Dedifferentiated amniotic fluid mesenchymal stem cell (primary cell): ENCODE measurements at regions not wholly inside any gene's neighbourhood (a gene's known extent, or its start where the extent isn't known, plus 50 kb on each side); places are given as distances from the start of the nearest gene placed in this dataset.
A peak's percentile ranks its signal among the peaks of the same experiment; 100 is the strongest.

Source experiments
- DNase-seq: peaks from one replicate; pipeline ENCODE4 v3.0.0-alpha.2; 2016; ENCODE audit errors: extremely low spot score

DNA sequence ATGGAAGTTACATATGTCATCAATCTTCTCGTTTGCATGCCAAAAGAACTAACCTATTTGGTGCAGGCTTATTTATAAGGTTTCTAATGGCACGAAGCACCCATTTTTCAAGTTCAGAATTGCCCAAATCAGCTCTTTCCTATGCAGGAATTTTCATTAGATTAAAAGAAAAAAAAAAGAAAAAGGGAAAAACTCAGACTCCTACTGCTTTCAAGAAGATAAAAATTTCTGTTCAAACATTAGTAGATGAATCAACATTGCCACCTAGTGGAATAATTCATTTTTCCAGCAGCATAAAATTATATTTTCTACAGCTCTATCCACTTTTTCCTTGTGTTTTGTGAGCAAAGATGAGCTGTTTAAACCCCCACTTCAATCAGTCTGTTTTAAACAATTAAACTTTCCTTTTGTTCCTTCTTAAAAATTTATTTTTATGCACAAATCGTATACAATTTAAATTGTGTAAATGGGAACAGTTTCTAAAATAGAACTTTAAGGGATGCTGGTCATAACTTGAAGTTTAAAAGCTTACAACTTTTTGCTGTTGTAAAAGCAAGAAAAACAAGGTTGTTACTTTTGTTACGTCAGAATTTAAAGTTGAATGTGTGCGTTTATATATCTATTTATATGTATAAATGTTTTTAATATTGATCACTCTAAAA lies 309.9 kb downstream of the ARAP2 start:
- DNase-seq = peak; percentile 19

DNA sequence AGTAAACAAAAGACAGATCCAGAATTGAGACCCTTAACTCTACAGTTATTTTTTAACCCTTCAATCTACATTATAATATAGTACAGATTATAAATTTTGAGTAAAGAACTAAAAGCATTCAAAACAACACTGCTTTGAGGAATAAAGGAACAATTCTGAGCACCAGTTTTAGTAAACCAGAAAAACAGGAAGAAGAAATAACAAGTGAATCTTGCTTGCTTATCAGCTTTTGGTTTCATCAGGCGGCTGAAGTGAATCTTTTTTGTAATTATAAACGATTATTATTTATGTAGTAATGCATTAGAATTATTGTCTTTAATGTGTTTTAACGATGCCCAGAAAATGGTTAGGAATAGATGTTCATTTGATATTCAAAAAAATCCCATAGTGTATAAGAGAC lies 305.4 kb downstream of the ARAP2 start:
- no peak for DNase-seq

DNA sequence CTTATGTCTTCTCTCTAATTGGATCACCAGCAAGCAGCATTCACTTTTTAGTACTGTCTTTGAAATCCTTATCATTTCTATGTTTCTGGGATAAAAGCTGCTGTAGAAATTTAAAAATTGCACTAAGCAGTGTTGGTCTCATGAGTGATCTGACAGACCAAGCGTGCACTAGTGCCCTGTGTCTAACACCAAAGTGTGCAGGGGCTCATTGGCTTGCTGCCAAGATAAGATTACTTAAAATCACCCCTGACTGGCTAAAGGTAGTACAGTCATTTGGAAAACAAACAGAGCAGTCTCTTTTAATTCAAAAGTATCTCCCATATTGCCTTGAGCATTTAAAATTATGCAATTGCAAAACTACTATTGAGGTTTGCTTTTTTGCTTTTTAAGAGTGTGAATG lies 304.6 kb downstream of the ARAP2 start:
- DNase-seq = no peak

DNA sequence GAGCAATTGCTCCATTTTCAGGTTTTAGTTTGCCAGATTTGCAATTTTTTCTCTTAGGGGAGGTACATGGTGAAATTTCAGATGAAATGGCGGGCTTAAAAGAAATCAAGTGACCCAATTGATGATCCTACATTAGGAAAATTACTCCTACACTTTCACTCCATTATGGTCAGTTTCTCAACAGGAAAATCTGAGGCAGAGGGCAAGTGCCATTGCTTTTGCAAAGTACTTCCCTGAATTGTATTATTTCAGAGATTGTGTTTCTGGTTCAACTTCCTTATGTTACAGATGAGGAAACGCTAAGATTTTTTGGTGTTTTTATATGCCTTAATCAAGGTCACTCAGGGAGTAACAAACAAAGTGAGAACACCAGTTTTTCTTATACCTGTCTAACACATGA lies 302.2 kb downstream of the ARAP2 start:
- no peak for DNase-seq

DNA sequence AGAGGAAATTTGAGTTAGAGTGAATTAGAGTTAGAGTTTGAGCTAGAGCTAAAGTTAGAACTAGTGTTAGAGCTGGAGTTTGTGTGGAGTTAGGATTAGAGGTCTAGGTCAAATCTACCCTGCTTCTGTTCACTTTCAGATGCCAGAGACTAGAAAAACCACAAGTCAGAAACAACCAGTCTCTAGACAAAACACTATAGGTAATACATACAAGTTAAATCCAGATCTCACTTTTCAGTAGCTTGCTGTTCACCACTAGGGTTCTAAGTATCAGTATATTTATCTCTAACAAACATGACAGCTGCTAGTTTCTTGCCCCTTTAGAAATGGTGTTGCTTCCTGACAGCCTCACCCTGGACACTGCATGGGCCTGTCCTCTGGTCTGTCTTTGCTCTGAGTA lies 300.7 kb downstream of the ARAP2 start:
- DNase-seq = no peak

DNA sequence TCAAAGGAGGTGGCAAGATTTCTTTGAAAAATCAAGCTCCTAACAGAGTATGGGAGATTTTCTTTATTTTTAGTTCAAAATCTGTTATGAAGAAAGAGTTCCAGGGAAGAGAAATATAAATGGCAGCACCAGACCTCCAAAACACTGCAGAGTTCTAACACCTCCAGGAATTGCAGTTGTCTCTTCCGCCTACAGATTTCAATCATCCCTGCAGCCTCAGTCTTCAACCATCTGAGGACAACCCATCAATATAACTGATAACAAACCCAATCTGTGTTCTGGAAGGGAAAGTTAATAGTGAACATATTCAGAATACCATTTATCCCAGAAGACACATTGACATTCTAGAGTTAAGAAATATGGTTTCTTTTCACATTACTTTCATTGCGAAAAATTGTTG lies 296.1 kb downstream of the ARAP2 start:
- DNase-seq = no peak

DNA sequence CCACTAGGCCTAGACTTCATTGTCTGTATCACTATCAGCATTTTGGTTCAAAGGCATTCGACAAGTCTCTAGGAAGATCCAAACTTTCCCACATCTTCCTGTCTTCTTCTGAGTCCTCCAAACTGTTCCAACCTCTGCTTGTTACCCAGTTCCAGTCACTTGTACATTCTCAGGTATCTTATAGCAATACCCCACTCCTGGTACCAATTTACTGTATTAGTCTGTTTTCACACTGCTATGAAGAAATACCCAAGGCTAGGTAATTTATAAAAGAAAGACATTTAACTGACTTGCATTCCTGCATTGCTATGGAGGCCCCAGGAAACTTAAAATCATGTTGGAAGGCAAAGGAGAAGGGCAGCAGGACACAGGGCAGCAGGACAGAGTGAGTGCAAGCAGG lies 293.9 kb downstream of the ARAP2 start:
- DNase-seq = no peak

DNA sequence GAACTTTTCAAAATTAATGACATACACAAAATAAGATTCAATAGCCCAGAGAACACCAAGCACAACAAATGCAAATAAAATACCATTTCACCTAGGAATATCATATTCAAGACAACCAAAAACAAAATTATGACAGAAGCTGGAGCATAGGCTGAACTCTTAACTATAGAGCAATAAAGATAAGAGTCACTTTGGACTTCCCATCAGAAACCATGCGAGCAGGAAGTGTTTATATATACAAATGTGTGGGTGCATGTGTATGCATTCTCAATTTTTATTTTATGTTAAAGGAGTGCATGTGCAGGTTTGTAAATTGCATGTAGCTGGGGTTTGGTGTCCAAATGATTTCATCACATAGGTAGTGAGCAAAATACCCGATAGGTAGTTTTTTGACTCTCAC lies 291.6 kb downstream of the ARAP2 start:
- no peak for DNase-seq

DNA sequence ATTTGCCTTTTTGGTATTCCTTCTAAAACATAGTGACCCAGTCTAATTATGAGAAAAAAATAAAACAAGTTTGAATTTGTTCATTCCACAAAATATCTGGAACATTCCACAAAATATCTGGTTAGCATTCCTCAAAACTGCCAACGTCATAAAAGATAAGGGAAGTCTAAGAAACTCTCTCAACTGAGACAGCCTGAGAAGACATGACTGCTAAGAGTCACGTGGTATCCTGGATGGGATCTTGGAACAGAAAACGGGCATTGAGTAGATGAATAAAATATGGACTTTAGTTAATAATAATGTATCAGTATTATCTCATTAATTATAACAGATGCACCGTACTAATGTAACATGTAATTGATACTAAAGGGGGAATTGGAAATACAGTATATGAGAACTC lies 280.9 kb downstream of the ARAP2 start:
- DNase-seq = no peak

DNA sequence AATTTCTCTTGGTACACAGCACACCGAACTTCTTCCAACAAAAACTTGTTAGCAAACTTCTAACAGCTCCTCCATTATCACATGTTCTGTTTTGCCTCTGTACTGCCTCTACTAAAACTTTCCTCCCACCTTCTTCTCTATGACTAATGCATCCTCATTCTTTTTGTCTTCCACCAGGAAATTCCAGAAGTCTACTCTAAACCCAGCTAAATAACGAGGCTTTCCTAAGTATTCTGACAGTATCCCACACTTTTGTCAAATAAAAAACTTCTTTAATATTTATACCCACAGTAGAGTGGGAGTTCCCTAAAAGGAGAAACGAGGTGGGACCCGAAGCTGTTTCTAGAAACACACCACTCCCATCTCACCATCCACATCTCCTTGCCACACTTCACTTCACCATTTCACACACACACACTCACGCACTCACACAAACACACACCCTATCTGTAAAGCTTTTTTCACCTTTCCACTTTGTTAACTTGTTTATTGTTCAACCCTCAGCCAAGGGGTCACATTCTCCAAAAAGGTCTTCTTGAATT lies 280.3 kb downstream of the ARAP2 start:
- no peak for DNase-seq

DNA sequence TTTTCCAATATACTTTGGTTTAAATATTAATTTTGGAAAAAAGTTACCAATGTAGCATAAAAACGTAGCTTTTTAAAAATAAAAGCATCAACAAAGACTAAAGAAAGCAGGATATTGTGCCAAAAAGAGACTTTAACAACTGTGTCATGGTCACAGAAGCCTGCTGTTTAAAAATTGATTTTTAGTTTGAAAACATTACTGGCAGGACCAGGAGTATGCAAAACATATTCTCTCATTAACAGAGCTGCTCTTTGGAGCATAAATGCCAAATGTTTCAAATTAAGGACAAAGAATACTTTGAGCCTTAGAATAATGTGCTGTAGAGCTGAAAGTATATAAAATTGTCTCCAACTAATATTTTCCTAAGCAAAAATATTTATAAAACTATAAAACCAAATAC lies 279.0 kb downstream of the ARAP2 start:
- DNase-seq = no peak

DNA sequence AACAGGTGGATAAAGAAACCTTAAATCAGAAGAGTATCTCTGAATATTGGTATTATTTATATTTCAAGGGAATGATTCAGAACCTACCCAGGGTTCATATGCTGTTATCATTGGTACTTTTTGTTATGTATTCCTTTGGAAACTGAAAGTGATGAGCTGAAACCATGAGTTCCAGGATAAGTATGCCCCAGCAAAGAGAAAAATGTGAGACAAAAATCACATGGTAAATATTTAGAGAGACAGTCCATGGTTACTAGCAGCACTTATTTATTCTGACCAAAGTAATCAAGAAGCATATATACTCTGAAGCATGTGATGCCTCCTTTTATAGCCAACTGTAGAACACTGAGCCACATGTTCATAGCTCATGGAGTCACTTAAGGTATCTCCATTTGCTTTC lies 277.7 kb downstream of the ARAP2 start:
- no peak for DNase-seq

DNA sequence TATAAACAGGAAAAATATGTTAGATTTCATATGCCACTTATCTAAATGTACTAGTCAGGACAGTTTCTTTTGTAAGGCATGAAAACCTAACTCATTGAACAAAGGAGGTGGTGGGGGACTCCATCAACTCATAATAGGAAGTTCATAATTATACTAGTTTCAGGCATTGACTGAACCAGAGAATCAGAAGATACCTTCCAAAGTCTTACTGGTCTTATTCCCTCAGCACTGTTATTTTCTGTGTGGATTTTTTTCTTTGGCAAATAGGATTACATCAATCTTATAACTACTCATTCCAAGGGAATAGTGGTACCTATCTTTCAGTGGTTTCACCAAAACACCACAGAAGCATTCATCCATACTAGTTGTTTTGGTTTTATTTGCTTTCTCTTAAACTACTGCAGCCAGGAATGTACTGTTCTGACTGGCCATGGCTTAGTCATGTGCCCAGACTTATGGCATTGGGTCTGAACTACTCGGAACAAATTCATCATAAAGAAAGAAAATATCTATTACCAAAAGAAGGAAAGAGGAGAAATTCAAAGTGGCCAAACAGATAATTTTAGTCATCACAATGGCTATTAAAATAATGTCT lies 273.9 kb downstream of the ARAP2 start:
- no peak for DNase-seq

DNA sequence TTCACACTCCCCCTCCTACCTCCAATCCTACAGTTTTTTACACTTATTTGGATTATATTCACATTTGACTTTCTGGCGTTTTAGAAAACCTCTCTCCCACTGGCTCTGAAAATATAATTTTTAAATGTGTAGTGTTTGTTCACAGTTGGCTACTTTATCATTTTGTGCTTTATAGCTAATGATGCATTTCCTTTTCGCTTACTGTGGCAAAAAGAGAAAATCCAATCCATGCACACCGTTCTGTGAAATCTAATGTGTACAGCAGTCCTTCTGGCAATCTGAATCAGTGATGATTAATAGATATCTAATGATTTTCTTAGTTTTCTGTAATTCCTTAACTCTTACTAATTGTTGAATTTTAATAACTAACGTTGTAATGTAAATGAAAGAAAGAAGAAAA lies 271.5 kb downstream of the ARAP2 start:
- DNase-seq = no peak

DNA sequence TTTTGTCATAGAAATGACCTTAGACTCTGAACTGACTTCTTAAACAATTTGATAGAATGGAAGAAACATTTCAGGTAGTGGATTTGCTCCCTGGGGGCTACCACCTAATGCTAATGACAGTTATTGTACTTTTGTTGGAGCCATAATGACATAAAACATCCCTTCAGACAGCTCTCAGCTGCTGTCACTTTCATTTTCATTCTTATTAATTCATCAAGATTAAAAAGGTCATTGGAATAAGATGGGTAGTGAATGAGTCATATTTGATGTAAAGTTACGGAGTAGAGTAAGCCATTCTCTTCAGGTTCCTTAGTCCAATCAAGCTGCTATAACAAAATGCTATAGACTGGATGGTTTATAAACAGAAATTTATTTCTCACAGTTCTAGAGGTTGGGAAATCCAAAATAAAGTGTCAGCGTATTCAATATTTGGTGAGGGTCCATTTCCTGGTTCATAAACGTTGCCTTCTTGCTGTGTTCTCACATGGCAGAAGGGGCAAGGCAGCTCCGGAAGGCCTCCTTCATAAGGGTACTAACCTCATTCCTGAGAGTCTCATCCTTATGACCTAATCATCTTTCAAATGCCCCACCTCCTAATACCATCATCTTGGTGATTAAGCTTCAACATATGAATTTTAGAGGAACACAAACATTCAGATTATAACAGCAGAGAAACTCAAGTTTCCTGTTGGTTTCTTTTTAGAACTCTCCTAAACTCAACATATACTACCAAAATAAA lies 268.5 kb downstream of the ARAP2 start:
- no peak for DNase-seq

DNA sequence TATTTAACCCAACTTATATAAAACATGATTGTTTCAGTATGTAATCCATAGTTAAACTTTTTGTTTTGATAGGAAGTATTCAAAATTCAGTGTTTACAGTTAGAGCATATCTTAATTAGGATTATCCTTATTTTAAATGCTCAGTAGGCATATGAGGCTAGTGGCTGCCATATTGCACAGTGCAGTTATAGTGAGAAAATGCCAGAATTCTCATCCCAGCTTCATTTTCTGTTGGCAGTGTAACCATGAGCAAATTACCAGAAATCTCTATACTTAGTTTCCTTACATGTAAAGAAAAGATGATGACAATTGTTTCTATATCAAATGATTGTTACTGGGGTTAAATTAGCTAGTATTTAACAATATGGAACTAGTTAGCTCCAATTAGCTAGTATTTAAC lies 265.8 kb downstream of the ARAP2 start:
- DNase-seq = no peak

DNA sequence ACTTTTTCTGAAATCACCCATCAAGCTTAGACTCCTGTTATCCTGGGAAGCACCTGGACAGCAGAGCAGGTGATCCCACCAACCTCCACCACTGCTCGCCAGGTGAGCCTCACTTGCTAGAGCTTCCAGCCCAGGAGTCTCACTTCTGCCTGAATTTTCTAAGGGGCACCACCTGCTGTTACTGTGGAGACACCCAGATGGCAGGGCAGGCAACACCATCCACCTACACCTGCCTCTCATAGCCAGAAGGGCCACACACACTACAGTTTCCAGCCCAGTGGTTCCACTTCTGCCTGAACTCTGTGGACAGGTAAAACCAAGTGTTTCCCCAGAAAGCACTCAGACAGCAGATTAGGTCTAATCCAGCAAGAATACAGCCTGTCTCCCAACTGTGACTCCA lies 262.0 kb downstream of the ARAP2 start:
- no peak for DNase-seq

DNA sequence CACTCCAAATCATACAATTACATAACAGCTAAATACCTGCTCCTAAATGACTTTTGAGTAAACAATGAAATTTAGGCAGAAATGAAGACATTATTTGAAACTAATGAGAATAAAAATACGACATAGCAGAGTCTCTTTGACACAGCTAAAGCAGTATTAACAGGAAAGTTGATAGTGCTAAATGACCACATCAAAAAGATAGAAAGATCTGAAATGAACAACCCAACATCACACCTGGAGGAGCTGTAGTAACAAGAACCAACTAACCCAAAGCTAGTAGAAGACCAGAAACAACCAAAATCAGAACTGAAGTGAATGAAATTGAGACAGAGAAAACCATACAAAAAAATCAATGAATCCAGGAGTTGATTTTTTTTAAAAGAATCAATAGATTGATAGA lies 257.8 kb downstream of the ARAP2 start:
- no peak for DNase-seq

DNA sequence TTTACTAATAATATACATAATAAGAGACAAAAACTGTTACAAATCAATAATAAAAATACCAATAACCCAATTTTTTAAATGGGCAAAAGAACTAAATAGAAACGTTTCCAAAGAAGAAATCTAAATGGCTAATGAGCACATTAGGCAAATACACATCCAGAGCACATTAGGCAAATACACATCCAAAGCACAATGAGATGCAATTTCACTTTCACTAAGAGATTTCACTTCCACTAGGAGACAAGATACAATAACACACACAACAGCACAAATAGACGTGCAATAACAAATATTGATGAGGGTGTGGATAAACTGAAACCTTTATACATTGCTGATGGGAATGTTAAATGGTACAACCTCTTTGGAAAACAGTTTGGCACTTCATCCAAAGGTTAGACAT lies 250.7 kb downstream of the ARAP2 start:
- no peak for DNase-seq

DNA sequence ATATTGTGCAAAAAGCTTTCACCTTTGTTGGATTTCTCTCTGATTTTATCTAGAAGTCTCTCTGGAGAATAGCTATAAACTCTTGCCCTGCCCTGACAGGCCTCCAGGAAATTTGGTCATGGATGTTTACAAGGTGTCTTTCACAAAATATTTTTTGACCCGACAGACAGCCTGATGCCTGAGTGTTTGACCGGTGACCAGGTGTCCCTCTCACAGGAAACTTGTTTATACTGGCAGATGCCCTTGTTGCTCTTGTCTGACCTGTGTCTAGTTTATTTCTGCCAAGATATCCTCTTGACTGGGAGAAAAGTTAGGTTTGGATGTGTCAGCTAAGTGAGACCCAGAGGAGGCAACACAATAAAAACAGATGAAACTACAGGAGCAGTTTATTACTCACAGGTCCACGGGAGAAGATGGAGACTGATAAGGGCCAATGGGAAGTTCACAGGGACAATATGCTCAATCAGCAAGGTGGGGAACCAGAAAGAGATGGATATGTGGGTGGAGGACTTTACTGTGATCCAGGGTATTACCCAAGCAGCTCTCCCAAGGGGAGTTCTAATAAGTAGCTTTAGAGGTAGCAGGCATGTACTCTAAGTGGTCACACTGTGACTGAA lies 243.3 kb downstream of the ARAP2 start:
- no peak for DNase-seq

DNA sequence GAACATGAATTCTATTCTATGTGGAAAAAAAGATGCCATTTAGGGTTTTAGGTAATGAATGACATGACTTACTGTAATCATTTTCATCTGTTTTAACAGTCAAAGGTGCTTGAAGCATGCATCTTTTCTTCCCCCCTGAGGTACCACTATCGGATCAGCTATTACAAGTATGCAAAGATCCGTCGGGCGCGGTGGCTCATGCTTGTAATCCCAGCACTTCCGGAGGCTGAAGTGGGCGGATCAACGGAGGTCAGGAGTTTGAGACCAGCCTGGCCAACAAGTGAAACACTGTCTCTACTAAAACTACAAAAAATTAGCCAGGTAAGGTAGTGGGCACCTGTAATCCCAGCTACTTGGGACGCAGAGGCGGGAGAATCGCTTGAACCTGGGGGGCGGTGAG lies 241.3 kb downstream of the ARAP2 start:
- no peak for DNase-seq

DNA sequence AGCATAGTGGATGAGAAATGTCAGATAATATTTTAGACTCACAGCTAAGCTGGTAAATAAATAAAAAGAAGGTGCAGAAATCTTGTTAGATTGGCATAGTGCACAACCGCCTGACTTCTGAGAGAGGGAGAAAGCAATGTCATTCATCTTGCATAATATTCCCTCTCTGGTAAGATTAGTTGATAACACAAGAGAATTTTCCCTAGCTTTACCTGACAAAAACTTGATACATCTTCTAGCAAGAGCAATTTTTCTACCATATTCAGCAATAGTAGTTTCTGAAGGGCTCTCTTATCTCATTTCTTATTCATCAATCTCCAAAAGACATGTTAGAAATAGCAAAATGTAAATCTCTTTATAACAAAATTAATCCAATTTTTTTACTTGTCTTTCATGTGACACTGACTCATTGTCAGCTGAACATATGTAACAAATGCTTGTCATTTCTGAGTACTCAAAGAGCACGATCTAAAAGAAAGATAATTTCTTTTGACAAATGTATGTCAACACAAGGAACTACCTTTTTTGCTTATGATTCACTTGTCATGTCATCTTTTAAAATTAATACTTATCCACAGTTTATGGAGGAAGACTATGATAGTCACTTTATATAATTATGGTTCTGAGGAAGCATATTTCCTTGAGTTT lies 240.0 kb downstream of the ARAP2 start:
- DNase-seq = no peak
